Activated CD4-positive, alpha-beta memory T cell treated with anti-CD3 and anti-CD28 coated beads, Interleukin-2, amount 10 ng/mL, durations not matched to agents 7 days and 5 days (primary cell): ENCODE measurements at regions not wholly inside any gene's neighbourhood (a gene's known extent, or its start where the extent isn't known, plus 50 kb on each side); places are given as distances from the start of the nearest gene placed in this dataset.
"Not testable (repeated sequence)": the region's sequence is repeated elsewhere in the genome, so short reads cannot be mapped to it uniquely, and the experiment has no call there.

Source experiments
- CTCF ChIA-PET: fragments of 350-600 bp; sonication (Branson Sonifier 250); formaldehyde crosslinking; loops from one replicate; lab custom pipeline; 2021; ENCODE audit warnings: antibody characterized with exemption, inconsistent platforms; lab: Charles Lee
- POLR2A ChIA-PET: fragments of 350-600 bp; sonication (Branson Sonifier 250); formaldehyde crosslinking; loops from one replicate; lab custom pipeline; 2021; ENCODE audit warnings: antibody characterized with exemption; lab: Charles Lee
- DNase-seq: peaks from one replicate; pipeline ENCODE4 v3.0.0-alpha.2; 2020
- H3K27ac Mint-ChIP-seq: one replicate; pipeline ENCODE4 v1.8.0; 2021; ENCODE audit warnings: mild to moderate bottlenecking, mixed read lengths
- H3K27me3 Mint-ChIP-seq: one replicate; pipeline ENCODE4 v1.8.0; 2021; ENCODE audit warnings: mixed read lengths
- H3K36me3 Mint-ChIP-seq: one replicate; pipeline ENCODE4 v1.8.0; 2021; ENCODE audit warnings: low read depth, mixed read lengths
- H3K4me1 Mint-ChIP-seq: one replicate; pipeline ENCODE4 v1.8.0; 2021; ENCODE audit warnings: mixed read lengths
- H3K4me3 Mint-ChIP-seq: one replicate; pipeline ENCODE4 v1.8.0; 2021; ENCODE audit warnings: mild to moderate bottlenecking, mixed read lengths
- H3K9me3 Mint-ChIP-seq: one replicate; pipeline ENCODE4 v1.8.0; 2021; ENCODE audit warnings: mixed read lengths

DNA sequence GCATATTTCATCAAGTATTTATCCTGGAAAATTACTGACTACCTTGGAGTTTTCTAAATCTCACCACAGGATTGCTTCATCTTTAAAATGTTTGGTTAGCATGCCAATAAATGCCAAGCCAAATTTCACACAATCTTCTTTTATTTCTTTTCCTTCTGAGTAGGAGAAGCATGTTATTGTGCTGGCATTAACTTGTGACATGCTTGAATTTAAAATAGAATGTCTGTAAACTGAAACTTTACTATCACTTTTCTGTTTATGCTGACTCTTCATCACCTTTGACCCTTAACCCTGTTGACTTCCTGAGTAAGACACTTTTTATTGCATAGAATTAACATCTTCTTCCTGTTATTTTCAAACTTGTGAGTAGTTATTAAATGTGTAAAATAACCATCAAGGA is 56.2 kb upstream of the LRRTM4 start:
- CTCF ChIA-PET: no interaction called here
- H3K27me3 Mint-ChIP-seq: no peaks in the 10 kb centered on the region
- DNase-seq: no peak
- peaks cover 6% of the 10 kb centered on the region for H3K9me3 Mint-ChIP-seq
- POLR2A ChIA-PET: no interaction called here
- no peaks in the 10 kb centered on the region for H3K4me1 Mint-ChIP-seq
- no peak overlapping the region for H3K27ac Mint-ChIP-seq
- no peak overlapping the region for H3K4me3 Mint-ChIP-seq
- H3K36me3 Mint-ChIP-seq: no peaks in the 10 kb centered on the region

DNA sequence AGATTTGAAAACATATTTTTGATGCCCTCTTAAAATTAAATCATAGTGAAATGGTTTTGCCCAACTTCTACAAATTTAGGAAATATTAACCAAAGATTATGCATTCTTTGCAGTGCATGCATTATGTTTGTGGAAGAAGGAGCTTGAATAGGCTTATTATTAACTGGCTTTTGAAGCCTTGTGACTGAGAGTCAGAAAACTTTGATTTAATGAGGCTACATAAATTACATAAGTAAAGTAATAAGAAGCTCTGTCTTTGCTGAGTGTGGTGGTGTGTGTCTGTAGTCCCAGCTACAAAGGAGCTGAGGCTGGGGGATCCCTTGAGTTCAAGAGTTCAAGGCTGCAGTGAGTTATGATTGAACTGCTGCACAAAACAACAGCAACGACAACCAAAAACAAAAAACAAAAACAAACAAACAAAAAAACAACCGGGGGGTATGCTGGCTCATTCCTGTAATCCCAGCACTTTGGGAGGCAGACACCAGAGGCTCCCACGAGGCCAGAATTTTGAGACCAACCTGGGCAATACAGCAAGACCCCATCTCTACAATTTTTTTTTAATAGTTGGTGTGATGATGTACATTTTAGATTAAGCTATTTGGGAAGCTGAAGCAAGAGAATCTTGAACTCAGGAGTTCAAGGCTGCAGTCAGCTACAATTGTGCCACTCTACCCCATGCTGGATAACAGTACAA is 57.0 kb upstream of the LRRTM4 start:
- Mint-ChIP-seq H3K4me3 (no peak overlapping the region), H3K27me3 (no peaks in the 10 kb centered on the region), H3K4me1 (no peaks in the 10 kb centered on the region), H3K36me3 (no peaks in the 10 kb centered on the region), H3K9me3 (peaks cover 9% of the 10 kb centered on the region), H3K27ac (no peak overlapping the region)
- POLR2A ChIA-PET: no interaction called here
- CTCF ChIA-PET: no interaction called here
- no peak for DNase-seq

DNA sequence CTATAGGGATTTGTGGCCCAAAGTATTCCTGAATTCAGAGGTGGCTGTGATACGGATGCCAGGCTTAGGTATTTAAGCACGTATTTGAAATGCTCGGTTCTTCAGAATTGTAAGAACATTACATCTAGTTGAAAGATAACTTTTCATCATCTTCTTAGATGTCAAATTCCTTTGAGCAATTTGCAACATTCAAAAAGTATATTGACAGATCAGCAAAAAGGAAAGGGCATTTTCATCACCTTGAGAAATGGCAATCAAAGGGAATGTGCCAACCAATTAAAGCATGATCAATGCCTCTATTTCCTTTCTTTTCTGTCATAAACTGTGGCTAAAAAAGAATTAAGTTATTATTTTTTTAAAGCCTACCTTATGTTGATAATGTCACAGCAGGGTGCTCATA is 66.3 kb upstream of the LRRTM4 start:
- ChIA-PET POLR2A (no interaction called here), CTCF (no interaction called here)
- no peak for DNase-seq
- Mint-ChIP-seq H3K36me3 (peaks cover 2% of the 10 kb centered on the region), H3K9me3 (peaks cover 21% of the 10 kb centered on the region), H3K27me3 (no peaks in the 10 kb centered on the region), H3K4me1 (no peaks in the 10 kb centered on the region), H3K27ac (no peak overlapping the region), H3K4me3 (no peak overlapping the region)

DNA sequence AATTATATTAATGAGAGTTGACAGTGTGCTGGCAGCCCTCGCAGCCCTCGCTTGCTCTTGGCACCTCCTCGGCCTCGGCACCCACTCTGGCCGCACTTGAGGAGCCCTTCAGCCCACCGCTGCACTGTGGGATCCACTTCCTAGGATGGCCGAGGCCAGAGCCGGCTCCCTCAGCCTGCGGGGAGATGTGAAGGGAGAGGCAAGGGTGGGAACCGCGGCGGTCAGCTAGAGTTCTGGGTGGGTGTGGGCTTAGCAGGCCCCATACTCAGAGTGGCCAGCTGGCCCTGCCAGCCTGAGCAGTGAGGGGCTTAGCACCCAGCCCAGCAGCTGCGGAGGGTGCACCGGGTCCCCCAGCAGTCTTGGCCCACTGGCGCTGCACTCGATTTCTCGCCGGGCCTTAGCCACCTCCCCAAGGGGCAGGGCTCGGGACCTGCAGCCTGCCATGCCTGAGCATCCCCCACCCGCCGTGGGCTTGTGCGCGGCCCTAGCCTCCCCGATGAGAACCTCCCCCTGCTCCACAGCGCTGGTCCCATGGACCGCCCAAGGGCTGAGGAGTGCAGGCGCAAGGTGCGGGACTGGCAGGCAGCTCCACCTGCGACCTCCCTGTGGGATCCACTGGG is 68.2 kb upstream of the LRRTM4 start:
- ChIA-PET POLR2A (no interaction called here), CTCF (no interaction called here)
- peaks cover 2% of the 10 kb centered on the region for H3K36me3 Mint-ChIP-seq

DNA sequence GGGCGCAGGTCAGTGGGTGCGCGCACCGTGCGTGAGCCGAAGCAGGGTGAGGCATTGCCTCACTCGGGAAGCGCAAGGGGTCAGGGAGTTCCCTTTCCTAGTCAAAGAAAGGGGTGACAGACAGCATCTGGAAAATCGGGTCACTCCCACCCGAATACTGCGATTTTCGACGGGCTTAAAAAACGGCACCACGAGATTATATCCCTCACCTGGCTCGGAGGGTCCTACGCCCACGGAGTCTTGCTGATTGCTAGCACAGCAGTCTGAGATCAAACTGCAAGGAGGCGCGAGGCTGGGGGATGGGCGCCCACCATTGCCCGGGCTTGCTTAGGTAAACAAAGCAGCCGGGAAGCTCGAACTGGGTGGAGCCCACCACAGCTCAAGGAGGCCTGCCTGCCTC is 70.8 kb upstream of the LRRTM4 start:
- H3K27me3 Mint-ChIP-seq, POLR2A ChIA-PET, H3K27ac Mint-ChIP-seq, H3K4me3 Mint-ChIP-seq, DNase-seq, H3K36me3 Mint-ChIP-seq, H3K4me1 Mint-ChIP-seq, CTCF ChIA-PET: not testable (repeated sequence)
- peaks cover 21% of the 10 kb centered on the region for H3K9me3 Mint-ChIP-seq

More for the DNA sequence above, 68.2 kb upstream of the LRRTM4 start:
- peaks cover 21% of the 10 kb centered on the region for H3K9me3 Mint-ChIP-seq
- no peak overlapping the region for H3K27ac Mint-ChIP-seq
- H3K27me3 Mint-ChIP-seq: no peaks in the 10 kb centered on the region
- no peak for DNase-seq
- no peak overlapping the region for H3K4me3 Mint-ChIP-seq
- no peaks in the 10 kb centered on the region for H3K4me1 Mint-ChIP-seq

DNA sequence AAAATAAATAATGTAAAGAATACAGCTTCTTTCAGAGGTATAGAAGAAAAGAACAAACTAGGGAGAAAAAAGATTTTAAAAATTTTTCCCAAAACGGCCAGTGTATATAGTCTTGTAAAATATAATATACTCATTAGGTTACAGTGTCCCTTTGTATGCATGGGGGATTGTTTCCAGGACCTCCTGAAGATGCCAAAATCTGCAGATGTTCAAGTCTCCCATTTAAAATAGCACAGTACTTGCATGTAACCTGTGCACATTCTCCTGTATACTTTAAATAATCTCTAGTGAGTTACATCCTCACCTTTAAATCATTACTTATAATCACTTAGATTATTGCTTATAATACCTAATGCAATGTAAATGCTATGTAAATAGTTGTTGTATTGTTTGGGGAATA is 80.6 kb upstream of the LRRTM4 start:
- H3K27me3 Mint-ChIP-seq: no peaks in the 10 kb centered on the region
- H3K4me1 Mint-ChIP-seq: no peaks in the 10 kb centered on the region
- H3K4me3 Mint-ChIP-seq: no peak overlapping the region
- ChIA-PET POLR2A (no interaction called here), CTCF (no interaction called here)
- no peaks in the 10 kb centered on the region for H3K36me3 Mint-ChIP-seq
- no peak for DNase-seq
- H3K27ac Mint-ChIP-seq: no peak overlapping the region
- H3K9me3 Mint-ChIP-seq: peaks cover 7% of the 10 kb centered on the region

DNA sequence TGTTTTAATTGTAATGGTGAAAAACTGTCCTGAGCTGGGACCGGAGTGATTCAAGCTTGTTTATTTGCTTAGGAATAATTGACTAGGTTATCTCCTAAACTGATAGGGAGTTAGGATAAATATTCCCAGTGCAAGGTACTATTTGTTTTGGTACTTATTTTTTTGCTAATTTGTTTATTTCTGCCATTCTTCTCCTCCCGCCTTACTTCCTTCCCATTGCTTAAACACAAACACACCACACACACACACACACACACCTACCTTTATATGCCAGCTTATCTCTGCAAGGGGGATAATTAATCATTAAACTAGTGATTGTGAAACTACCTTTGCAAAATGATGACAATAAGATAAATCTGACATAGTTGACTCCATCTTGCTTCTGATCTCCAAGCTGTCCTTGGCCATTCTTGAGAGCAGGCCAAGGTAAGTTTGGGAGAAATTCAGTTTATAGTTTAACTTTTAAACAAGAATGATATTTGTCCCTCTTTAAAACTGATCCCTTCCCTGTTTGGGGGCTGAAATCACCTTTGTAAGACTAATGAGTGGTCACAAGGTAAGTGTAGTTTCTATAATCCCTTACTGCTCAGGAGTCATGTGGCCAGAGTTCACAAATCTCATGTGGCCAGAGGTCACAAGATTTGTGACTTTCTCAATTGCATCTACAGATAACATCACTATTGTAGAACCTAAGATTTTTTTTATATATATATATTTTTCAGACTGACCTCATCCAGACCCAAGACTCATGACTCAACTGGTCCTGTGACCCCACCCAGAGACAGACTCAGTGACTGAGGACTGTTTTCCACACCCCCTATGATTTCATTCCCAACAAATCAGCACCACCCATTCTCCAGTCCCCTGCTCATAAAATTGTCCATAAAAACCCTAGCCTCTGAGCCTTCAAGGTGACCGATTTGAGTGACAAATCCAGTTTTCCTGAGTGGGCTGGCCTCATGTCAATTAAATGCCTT is 83.1 kb upstream of the LRRTM4 start:
- Mint-ChIP-seq H3K4me1 (no peaks in the 10 kb centered on the region), H3K27ac (no peak overlapping the region), H3K27me3 (no peaks in the 10 kb centered on the region), H3K36me3 (no peaks in the 10 kb centered on the region), H3K4me3 (no peak overlapping the region), H3K9me3 (peaks cover 10% of the 10 kb centered on the region)
- no peak for DNase-seq
- ChIA-PET CTCF (no interaction called here), POLR2A (no interaction called here)

DNA sequence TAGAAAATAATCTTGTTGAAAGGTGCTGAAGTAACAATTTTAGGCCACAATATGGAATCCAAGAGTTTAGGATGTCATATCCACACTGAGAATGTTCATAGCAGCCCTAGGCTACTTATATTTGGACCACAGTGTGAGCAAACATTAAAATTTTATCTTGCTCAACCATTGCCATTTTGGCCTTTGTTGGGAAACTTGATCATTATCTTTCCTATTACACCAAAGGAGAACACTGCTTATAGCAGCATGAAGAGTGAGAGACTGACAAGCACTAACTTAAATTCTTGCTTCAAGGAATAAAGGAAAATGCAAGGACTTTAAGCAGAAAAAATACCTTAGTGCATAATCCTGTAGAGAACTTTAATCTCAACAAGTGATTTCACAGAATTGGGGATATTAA is 86.3 kb upstream of the LRRTM4 start:
- no peak for DNase-seq
- Mint-ChIP-seq H3K4me1 (no peaks in the 10 kb centered on the region), H3K9me3 (peaks cover 17% of the 10 kb centered on the region), H3K27me3 (no peaks in the 10 kb centered on the region), H3K36me3 (no peaks in the 10 kb centered on the region), H3K4me3 (no peak overlapping the region), H3K27ac (no peak overlapping the region)
- CTCF ChIA-PET: no interaction called here
- POLR2A ChIA-PET: no interaction called here

DNA sequence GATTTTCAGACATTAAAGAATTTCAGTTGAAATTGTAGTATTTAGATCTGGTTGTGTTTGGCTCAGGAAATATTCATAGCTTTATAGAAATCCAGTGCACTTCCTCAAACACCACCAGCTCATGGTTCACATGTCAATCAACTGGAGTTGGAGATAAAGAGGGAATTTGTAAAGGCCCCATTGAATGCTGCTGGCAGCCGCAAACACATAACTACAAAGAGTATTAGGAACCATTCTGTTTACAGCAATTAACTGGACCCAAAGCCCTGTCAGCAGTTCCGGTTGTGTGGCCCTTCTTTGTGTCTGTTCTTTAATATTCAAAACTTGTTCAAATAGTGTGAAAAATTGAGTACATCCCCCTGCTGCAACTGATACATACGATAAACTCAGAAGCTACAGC is 107.4 kb upstream of the LRRTM4 start:
- ChIA-PET POLR2A (no interaction called here), CTCF (no interaction called here)
- Mint-ChIP-seq H3K27me3 (no peaks in the 10 kb centered on the region), H3K4me3 (no peak overlapping the region), H3K9me3 (no peaks in the 10 kb centered on the region), H3K4me1 (no peaks in the 10 kb centered on the region), H3K36me3 (no peaks in the 10 kb centered on the region), H3K27ac (no peak overlapping the region)
- DNase-seq: no peak

DNA sequence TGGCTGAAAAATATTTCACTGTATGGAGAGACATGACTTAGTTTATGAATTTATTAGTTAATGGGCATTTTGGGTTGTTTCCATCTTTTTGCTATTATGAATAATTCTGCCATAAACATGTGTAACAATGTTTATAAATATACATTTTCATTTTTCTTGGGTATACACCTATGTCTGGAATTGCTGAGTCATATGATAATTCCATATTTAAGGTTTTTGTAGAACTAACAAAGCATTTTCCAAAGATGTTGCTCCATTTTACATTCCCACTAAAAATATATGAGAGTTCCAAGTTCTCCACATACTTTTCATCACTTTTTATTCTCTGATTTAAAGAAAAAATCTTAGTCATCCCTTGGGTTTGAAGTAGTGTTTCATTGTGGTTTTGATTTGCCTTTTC is 108.8 kb upstream of the LRRTM4 start:
- no peaks in the 10 kb centered on the region for H3K36me3 Mint-ChIP-seq
- no peaks in the 10 kb centered on the region for H3K27me3 Mint-ChIP-seq
- ChIA-PET POLR2A (no interaction called here), CTCF (no interaction called here)
- H3K27ac Mint-ChIP-seq: no peak overlapping the region
- no peak overlapping the region for H3K4me3 Mint-ChIP-seq
- H3K9me3 Mint-ChIP-seq: no peaks in the 10 kb centered on the region
- DNase-seq: no peak
- H3K4me1 Mint-ChIP-seq: no peaks in the 10 kb centered on the region

DNA sequence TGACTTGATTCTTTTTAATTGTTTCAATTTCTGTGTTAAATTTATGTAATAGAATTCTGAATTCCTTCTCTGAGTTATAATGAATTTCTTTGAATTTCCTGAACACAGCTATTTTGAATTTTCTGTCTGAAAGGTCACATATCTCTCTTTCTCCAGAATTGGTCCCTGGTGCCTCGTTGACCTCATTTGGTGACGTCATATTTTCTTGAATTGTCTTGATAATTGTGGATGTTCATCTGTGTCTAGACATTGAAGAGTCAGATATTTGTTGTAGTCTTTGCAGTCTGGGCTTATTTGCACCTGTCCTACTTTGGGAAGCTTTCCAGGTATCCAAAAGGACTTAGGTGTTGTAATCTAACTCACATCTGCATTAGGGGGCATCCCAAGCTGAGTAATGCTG is 111.4 kb upstream of the LRRTM4 start:
- H3K27me3 Mint-ChIP-seq: no peaks in the 10 kb centered on the region
- peaks cover 2% of the 10 kb centered on the region for H3K9me3 Mint-ChIP-seq
- POLR2A ChIA-PET: no interaction called here
- H3K4me3 Mint-ChIP-seq: no peak overlapping the region
- H3K36me3 Mint-ChIP-seq: no peaks in the 10 kb centered on the region
- no peak overlapping the region for H3K27ac Mint-ChIP-seq
- H3K4me1 Mint-ChIP-seq: no peaks in the 10 kb centered on the region
- DNase-seq: no peak
- CTCF ChIA-PET: no interaction called here

DNA sequence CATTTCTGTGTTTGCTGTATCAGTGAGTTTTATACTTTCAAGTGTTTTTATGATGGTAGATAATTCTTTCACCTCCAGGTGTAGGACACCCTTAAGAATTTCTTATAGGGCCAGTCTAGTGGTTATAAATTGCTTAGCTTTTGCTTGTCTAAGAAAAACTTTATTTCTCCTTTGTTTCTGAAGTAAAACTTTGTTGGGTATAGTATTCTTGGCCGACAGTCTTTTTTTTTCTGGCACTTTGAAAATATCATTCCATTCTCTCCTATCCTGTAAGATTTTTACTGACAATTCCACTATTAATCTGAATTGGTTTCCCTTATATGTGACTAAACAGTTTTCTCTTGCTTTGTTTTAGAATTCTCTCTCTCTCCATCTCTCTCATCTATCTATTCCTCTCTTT is 118.7 kb upstream of the LRRTM4 start:
- Mint-ChIP-seq H3K9me3 (peaks cover 19% of the 10 kb centered on the region), H3K36me3 (no peaks in the 10 kb centered on the region), H3K4me3 (no peak overlapping the region), H3K27me3 (no peaks in the 10 kb centered on the region), H3K27ac (no peak overlapping the region), H3K4me1 (no peaks in the 10 kb centered on the region)
- POLR2A ChIA-PET: no interaction called here
- no peak for DNase-seq
- CTCF ChIA-PET: no interaction called here

DNA sequence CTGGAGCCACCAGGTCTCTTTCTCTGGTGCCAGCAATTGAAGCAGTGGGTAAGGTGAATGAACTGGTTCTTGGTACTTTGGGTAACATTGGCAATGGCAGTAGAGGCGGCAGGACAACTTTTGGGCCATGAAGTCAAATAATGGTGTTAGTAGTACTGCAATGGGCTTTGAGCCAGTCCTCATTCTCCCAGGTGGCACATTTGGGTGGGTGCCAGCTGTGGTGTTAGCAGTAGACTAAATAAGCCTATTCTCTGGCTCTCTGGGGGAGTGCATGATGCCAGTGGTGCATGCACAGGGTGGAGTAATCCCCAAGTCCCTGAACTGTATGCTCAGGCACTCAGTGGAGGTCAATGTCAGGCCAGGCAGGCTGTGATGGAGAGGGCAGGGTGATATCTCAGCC is 120.2 kb upstream of the LRRTM4 start:
- CTCF ChIA-PET: no interaction called here
- H3K4me1 Mint-ChIP-seq: no peaks in the 10 kb centered on the region
- H3K36me3 Mint-ChIP-seq: no peaks in the 10 kb centered on the region

More for the DNA sequence above, 120.2 kb upstream of the LRRTM4 start:
- no peak for DNase-seq
- no peak overlapping the region for H3K27ac Mint-ChIP-seq
- H3K4me3 Mint-ChIP-seq: no peak overlapping the region
- H3K9me3 Mint-ChIP-seq: peaks cover 17% of the 10 kb centered on the region
- H3K27me3 Mint-ChIP-seq: no peaks in the 10 kb centered on the region
- POLR2A ChIA-PET: no interaction called here
